GM23338 (cell line): ENCODE measurements at regions not wholly inside any gene's neighbourhood (a gene's known extent, or its start where the extent isn't known, plus 50 kb on each side); places are given as distances from the start of the nearest gene placed in this dataset.
A peak's percentile ranks its signal among the peaks of the same experiment; 100 is the strongest.

Source experiments
- ATAC-seq: fragments of 200-7000 bp; cut with Tn5 transposase; 3 replicates; pipeline ENCODE4 v1.9.1; 2020
- DNase-seq: peaks from one replicate; pipeline ENCODE4 v3.0.0-alpha.2; 2015; ENCODE audit warnings: low spot score
- H2AFZ ChIP-seq: fragments of 200-600 bp; sonication (generic); 2 replicates; pipeline ENCODE4 v1.8.0; 2016; ENCODE audit warnings: antibody characterized with exemption, mild to moderate bottlenecking, moderate library complexity
- H3F3A ChIP-seq: fragments of 200-600 bp; sonication (generic); replicated peaks from 2 replicates; pipeline ENCODE4 v1.8.0; 2017; ENCODE audit warnings: antibody characterized with exemption, mixed run types, low read depth
- H3K27ac ChIP-seq: fragments of 200-600 bp; sonication (generic); 2 replicates; pipeline ENCODE4 v1.6.1; 2016; ENCODE audit warnings: low read depth
- H3K27me3 ChIP-seq: fragments of 200-600 bp; sonication (generic); 2 replicates; pipeline ENCODE4 v1.8.0; 2016; ENCODE audit warnings: mild to moderate bottlenecking, mixed run types, moderate library complexity; ENCODE audit not compliant: insufficient read depth
- H3K36me3 ChIP-seq: fragments of 200-600 bp; sonication (generic); 2 replicates; pipeline ENCODE4 v1.8.0; 2016; ENCODE audit warnings: mild to moderate bottlenecking; ENCODE audit not compliant: insufficient read depth
- H3K4me1 ChIP-seq: fragments of 200-600 bp; sonication (generic); 2 replicates; pipeline ENCODE4 v1.8.0; 2016; ENCODE audit warnings: mild to moderate bottlenecking, moderate library complexity; ENCODE audit not compliant: insufficient read depth
- H3K4me2 ChIP-seq: fragments of 200-600 bp; sonication (generic); 2 replicates; pipeline ENCODE4 v1.7.1; 2017; ENCODE audit warnings: mixed run types
- H3K4me3 ChIP-seq: fragments of 200-600 bp; sonication (generic); 2 replicates; pipeline ENCODE4 v1.6.1; 2016; ENCODE audit warnings: mixed run types
- H3K79me2 ChIP-seq: fragments of 200-600 bp; sonication (generic); replicated peaks from 2 replicates; pipeline ENCODE4 v1.8.0; 2017; ENCODE audit warnings: mild to moderate bottlenecking; ENCODE audit not compliant: insufficient read depth
- H3K9me2 ChIP-seq: fragments of 200-600 bp; sonication (generic); 2 replicates; pipeline ENCODE4 v1.8.0; 2017; ENCODE audit not compliant: insufficient read depth
- H4K20me1 ChIP-seq: fragments of 200-600 bp; sonication (generic); replicated peaks from 2 replicates; pipeline ENCODE4 v1.8.0; 2017; ENCODE audit warnings: mild to moderate bottlenecking; ENCODE audit not compliant: insufficient read depth
- H3K27ac Mint-ChIP-seq: 2 replicates; pipeline ENCODE4 v1.8.0; 2020; ENCODE audit warnings: inconsistent platforms, mild to moderate bottlenecking, moderate library complexity, mixed read lengths
- H3K27me3 Mint-ChIP-seq: 3 replicates; pipeline ENCODE4 v1.8.0; 2022; ENCODE audit warnings: low read depth, mild to moderate bottlenecking, moderate library complexity, mixed read lengths, inconsistent platforms; ENCODE audit not compliant: insufficient read depth, poor library complexity
- H3K36me3 Mint-ChIP-seq: 3 replicates; pipeline ENCODE4 v1.8.0; 2021; ENCODE audit warnings: low read depth, mild to moderate bottlenecking, inconsistent platforms, moderate library complexity, mixed read lengths
- H3K4me1 Mint-ChIP-seq: 3 replicates; pipeline ENCODE4 v1.8.0; 2020; ENCODE audit warnings: mild to moderate bottlenecking, inconsistent platforms, mixed read lengths
- H3K4me3 Mint-ChIP-seq: 3 replicates; pipeline ENCODE4 v1.8.0; 2021; ENCODE audit warnings: moderate library complexity, mild to moderate bottlenecking, inconsistent platforms, mixed read lengths
- H3K9me3 Mint-ChIP-seq: 3 replicates; pipeline ENCODE4 v1.8.0; 2020; ENCODE audit warnings: moderate library complexity, mild to moderate bottlenecking, inconsistent platforms, mixed read lengths
- EZH2 ChIP-seq: fragments of 200-600 bp; sonication (generic); IDR thresholded peaks from one replicate; pipeline ENCODE4 v1.8.0; 2017; ENCODE audit warnings: antibody characterized with exemption, mild to moderate bottlenecking, low read depth; ENCODE audit not compliant: unreplicated experiment
- EZH2phosphoT487 ChIP-seq: fragments of 200-600 bp; sonication (generic); IDR thresholded peaks from one replicate; pipeline ENCODE4 v1.8.1; 2018; ENCODE audit warnings: antibody characterized with exemption; ENCODE audit not compliant: unreplicated experiment
- JUNB ChIP-seq: IDR thresholded peaks from one replicate; pipeline ENCODE4 v1.6.1; 2016; ENCODE audit warnings: antibody characterized with exemption; ENCODE audit not compliant: unreplicated experiment
- NANOG ChIP-seq: IDR thresholded peaks from 2 replicates; pipeline ENCODE4 v1.6.1; 2016; ENCODE audit warnings: antibody characterized with exemption, borderline replicate concordance
- POLR2AphosphoS5 ChIP-seq: IDR thresholded peaks from 2 replicates; pipeline ENCODE4 v1.6.1; 2016; ENCODE audit warnings: antibody characterized with exemption, low read depth
- REST ChIP-seq: IDR thresholded peaks from one replicate; pipeline ENCODE4 v1.6.1; 2018; ENCODE audit warnings: antibody characterized with exemption; ENCODE audit not compliant: unreplicated experiment
- STAT1 ChIP-seq: IDR thresholded peaks from one replicate; pipeline ENCODE4 v1.6.1; 2016; ENCODE audit warnings: antibody characterized with exemption; ENCODE audit not compliant: unreplicated experiment
- ZNF331 ChIP-seq: fragments of 250-450 bp; sonication (Bioruptor Pico); IDR thresholded peaks from 2 replicates; pipeline ENCODE4 v1.5.0; 2020; ENCODE audit warnings: low read depth, mild to moderate bottlenecking, moderate library complexity
- TF ChIP-seq, protein P1 (sequence below), 2 experiments: fragments of 200-600 bp in 1 of 2; sonication (generic) in 1 of 2; conservative IDR thresholded peaks; 2 replicates each; pipeline versions ENCODE4 v1.5.1 to v1.6.1; 2016 to 2017; ENCODE audit warnings: antibody characterized with exemption in 2 of 2, low read depth in 2 of 2, mild to moderate bottlenecking in 2 of 2, moderate library complexity in 1 of 2
- TF ChIP-seq, protein P2 (sequence below): IDR thresholded peaks from 2 replicates; pipeline ENCODE4 v1.6.1; 2016; ENCODE audit warnings: antibody characterized with exemption

DNA sequence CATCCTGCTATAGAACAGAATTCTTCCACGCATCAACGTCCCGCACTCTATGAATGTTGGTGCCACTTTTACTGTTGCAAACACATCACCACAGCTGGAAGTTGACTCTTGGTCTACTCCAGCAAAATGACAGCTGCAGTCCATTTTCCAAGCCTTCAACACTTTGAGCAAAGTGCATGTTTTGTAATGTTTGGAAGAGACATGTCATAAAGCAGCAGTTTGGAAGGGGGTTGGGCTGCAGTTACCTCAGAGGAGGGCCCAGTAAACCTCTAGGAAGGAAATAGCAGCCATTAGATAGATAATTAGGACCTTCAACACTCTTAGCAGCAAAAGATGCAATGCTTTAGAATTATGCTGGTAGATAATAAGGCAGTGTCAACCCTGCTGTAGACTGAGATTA lies 323.6 kb downstream of the TDRD3 start:
- Histone ChIP-seq H3F3A (no peaks in the 10 kb centered on the region), H3K4me3 (no peak overlapping the region), H3K27me3 (no peaks in the 10 kb centered on the region), H2AFZ (no peak overlapping the region), H3K4me2 (no peak overlapping the region), H3K9me2 (no peaks in the 10 kb centered on the region), H4K20me1 (no peaks in the 10 kb centered on the region), H3K4me1 (0 out of 2 replicates have a peak, but pooled peaks cover 3% of the 10 kb centered on the region), H3K27ac (no peak overlapping the region), H3K36me3 (no peaks in the 10 kb centered on the region), H3K79me2 (no peaks in the 10 kb centered on the region)
- Mint-ChIP-seq H3K4me3 (no peak overlapping the region), H3K27me3 (peaks cover 6% of the 10 kb centered on the region), H3K9me3 (no peaks in the 10 kb centered on the region), H3K27ac (no peak overlapping the region; the same call in 1 of the 2 replicates), H3K36me3 (no peaks in the 10 kb centered on the region), H3K4me1 (peaks cover 7% of the 10 kb centered on the region)
- TF ChIP-seq POLR2AphosphoS5 = no peak
- ATAC-seq (no peak), DNase-seq (no peak)

DNA sequence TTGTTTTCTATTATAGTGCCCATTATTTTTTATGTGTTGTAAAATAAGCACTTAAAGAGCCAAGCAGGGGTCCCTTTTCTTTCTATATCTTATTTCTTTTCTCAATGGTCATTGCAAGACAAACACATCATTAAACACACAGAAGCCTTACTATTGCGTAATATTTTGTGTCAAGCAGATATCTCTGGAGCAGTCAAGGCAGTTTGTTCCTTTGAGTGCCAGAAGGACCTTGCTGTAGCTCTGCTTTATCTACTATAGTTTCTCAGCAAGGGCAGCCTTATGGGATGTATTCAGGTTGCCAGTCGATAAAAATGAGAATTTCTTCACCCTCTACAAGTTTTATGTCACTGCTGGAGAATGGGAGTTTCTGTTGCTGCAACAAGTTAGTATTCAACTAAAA lies 319.3 kb downstream of the TDRD3 start:
- no peak overlapping the region for H3K27ac ChIP-seq
- H3K4me3 ChIP-seq = no peak overlapping the region
- Mint-ChIP-seq H3K9me3 (no peaks in the 10 kb centered on the region), H3K4me1 (peaks cover 7% of the 10 kb centered on the region), H3K27me3 (peaks cover 4% of the 10 kb centered on the region), H3K36me3 (no peaks in the 10 kb centered on the region), H3K27ac (no peak overlapping the region), H3K4me3 (no peak overlapping the region)
- no peaks in the 10 kb centered on the region for H3K27me3 ChIP-seq
- H3K9me2 ChIP-seq = no peaks in the 10 kb centered on the region
- H2AFZ ChIP-seq = 0 out of 2 replicates have a peak overlapping the region, but pooled peaks have one; percentile 33
- H4K20me1 ChIP-seq = no peaks in the 10 kb centered on the region
- H3K36me3 ChIP-seq = no peaks in the 10 kb centered on the region
- ATAC-seq (no peak), DNase-seq (no peak)
- H3K4me2 ChIP-seq = no peak overlapping the region
- no peaks in the 10 kb centered on the region for H3F3A ChIP-seq
- TF ChIP-seq, protein P1, sequence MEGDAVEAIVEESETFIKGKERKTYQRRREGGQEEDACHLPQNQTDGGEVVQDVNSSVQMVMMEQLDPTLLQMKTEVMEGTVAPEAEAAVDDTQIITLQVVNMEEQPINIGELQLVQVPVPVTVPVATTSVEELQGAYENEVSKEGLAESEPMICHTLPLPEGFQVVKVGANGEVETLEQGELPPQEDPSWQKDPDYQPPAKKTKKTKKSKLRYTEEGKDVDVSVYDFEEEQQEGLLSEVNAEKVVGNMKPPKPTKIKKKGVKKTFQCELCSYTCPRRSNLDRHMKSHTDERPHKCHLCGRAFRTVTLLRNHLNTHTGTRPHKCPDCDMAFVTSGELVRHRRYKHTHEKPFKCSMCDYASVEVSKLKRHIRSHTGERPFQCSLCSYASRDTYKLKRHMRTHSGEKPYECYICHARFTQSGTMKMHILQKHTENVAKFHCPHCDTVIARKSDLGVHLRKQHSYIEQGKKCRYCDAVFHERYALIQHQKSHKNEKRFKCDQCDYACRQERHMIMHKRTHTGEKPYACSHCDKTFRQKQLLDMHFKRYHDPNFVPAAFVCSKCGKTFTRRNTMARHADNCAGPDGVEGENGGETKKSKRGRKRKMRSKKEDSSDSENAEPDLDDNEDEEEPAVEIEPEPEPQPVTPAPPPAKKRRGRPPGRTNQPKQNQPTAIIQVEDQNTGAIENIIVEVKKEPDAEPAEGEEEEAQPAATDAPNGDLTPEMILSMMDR (conservative IDR thresholded peaks at IDR 0.05; ENCODE audit: low read depth in 2 of 2) = no peak
- TF ChIP-seq EZH2phosphoT487 (no peak), STAT1 (no peak), NANOG (no peak), JUNB (no peak), ZNF331 (no peak), EZH2 (no peak), REST (no peak)
- TF ChIP-seq, protein P2, sequence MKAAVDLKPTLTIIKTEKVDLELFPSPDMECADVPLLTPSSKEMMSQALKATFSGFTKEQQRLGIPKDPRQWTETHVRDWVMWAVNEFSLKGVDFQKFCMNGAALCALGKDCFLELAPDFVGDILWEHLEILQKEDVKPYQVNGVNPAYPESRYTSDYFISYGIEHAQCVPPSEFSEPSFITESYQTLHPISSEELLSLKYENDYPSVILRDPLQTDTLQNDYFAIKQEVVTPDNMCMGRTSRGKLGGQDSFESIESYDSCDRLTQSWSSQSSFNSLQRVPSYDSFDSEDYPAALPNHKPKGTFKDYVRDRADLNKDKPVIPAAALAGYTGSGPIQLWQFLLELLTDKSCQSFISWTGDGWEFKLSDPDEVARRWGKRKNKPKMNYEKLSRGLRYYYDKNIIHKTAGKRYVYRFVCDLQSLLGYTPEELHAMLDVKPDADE = no peak
- H3K4me1 ChIP-seq = 0 out of 2 replicates have a peak, but pooled peaks cover 2% of the 10 kb centered on the region
- H3K79me2 ChIP-seq = no peaks in the 10 kb centered on the region
